GM12878 (cell line): ENCODE measurements at regions not wholly inside any gene's neighbourhood (a gene's known extent, or its start where the extent isn't known, plus 50 kb on each side); places are given as distances from the start of the nearest gene placed in this dataset.

Source experiments
- ATAC-seq: fragments of 200-7000 bp; cut with Tn5 transposase; 3 replicates; pipeline ENCODE4 v1.9.1; 2020; ENCODE audit warnings: mild to moderate bottlenecking, moderate library complexity
- BruUV-seq: library from RNA; stranded (reverse); fragments of 400-500 nt; replicated peaks from 2 replicates; lab custom pipeline; 2021; lab: Mats Ljungman, UMichigan
- CTCF ChIA-PET: fragments of 300-600 bp; sonication (Branson Sonifier 250); formaldehyde crosslinking; extraction: SDS; loops from one replicate; lab custom pipeline; 2021; ENCODE audit warnings: inconsistent platforms; lab: Yijun Ruan, JAX
- POLR2A ChIA-PET: fragments of 350-600 bp; formaldehyde crosslinking; extraction: SDS; loops from one replicate; lab custom pipeline; 2021; ENCODE audit warnings: inconsistent platforms; lab: Charles Lee
- RAD21 ChIA-PET: fragments of 300-600 bp; sonication (Branson Sonifier 250); formaldehyde crosslinking; loops from one replicate; lab custom pipeline; 2023; ENCODE audit warnings: antibody characterized with exemption; ENCODE audit not compliant: unreplicated experiment; lab: Charles Lee
- SMC1A ChIA-PET: fragments of 300-600 bp; sonication (Branson Sonifier 250); formaldehyde crosslinking; loops from one replicate; lab custom pipeline; 2023; ENCODE audit not compliant: unreplicated experiment, uncharacterized antibody; lab: Charles Lee
- DNase-seq: peaks from one replicate; pipeline ENCODE4 v3.0.0-alpha.2; 2011; ENCODE audit warnings: low read depth, low spot score
- FAIRE-seq: peaks from 3 replicates; lab custom pipeline; 2011; peaks lifted over from hg19 to GRCh38; lab: Jason Lieb, UNC
- H2AFZ ChIP-seq: 2 replicates; pipeline ENCODE4 v1.6.0; 2011; ENCODE audit warnings: low read depth, low read length, control low read depth; ENCODE audit not compliant: control insufficient read depth
- H3K27ac ChIP-seq: 2 replicates; pipeline ENCODE4 v1.5.1; 2011; ENCODE audit warnings: control low read depth; ENCODE audit not compliant: control insufficient read depth, insufficient read depth
- H3K27me3 ChIP-seq, 2 experiments: replicated peaks in 1 of 2; 2 replicates each; pipeline versions ENCODE4 v1.6.0 to v1.6.1; 2011; ENCODE audit warnings: low read length in 1 of 2; ENCODE audit not compliant: control insufficient read depth in 2 of 2, insufficient read depth in 2 of 2
- H3K36me3 ChIP-seq, 2 experiments: 2 replicates each; pipeline ENCODE4 v1.5.1; 2011; ENCODE audit warnings: low read length in 1 of 2; ENCODE audit not compliant: control insufficient read depth in 2 of 2, insufficient read depth in 2 of 2
- H3K4me1 ChIP-seq: 2 replicates; pipeline ENCODE4 v1.6.1; 2011; ENCODE audit warnings: mild to moderate bottlenecking, low read length, moderate library complexity, mixed read lengths; ENCODE audit not compliant: control insufficient read depth, insufficient read depth
- H3K4me2 ChIP-seq: 2 replicates; pipeline ENCODE4 v1.6.0; 2011; ENCODE audit warnings: control low read depth; ENCODE audit not compliant: control insufficient read depth, insufficient read depth
- H3K4me3 ChIP-seq: fragments of 200-600 bp; sonication (generic); 2 replicates; pipeline ENCODE4 v1.5.1; 2016
- H3K79me2 ChIP-seq: 2 replicates; pipeline ENCODE4 v1.6.0; 2011; ENCODE audit warnings: low read length; ENCODE audit not compliant: control insufficient read depth, insufficient read depth
- H3K9ac ChIP-seq: 2 replicates; pipeline ENCODE4 v1.8.0; 2011; ENCODE audit warnings: low read length, control low read depth, mixed read lengths; ENCODE audit not compliant: control insufficient read depth, insufficient read depth
- H3K9me3 ChIP-seq: replicated peaks from 3 replicates; pipeline ENCODE4 v1.5.1; 2011; ENCODE audit warnings: mild to moderate bottlenecking, low read length; ENCODE audit not compliant: control insufficient read depth, insufficient read depth
- H4K20me1 ChIP-seq: 2 replicates; pipeline ENCODE4 v1.6.0; 2011; ENCODE audit not compliant: control insufficient read depth, insufficient read depth
- ATF2 ChIP-seq: IDR thresholded peaks from 2 replicates; pipeline ENCODE4 v1.6.1; 2012; ENCODE audit warnings: low read length, inconsistent platforms
- CBX3 ChIP-seq: fragments of 200-600 bp; sonication (generic); IDR thresholded peaks from 2 replicates; pipeline ENCODE4 v1.6.1; 2016; ENCODE audit warnings: low read depth, borderline replicate concordance
- CHD2 ChIP-seq: IDR thresholded peaks from 2 replicates; pipeline ENCODE4 v1.6.1; 2011; ENCODE audit warnings: low read depth, low read length, improper control_type of control experiment, borderline replicate concordance
- EED ChIP-seq: sonication (generic); IDR thresholded peaks from 2 replicates; pipeline ENCODE4 v1.6.1; 2016; ENCODE audit warnings: antibody characterized with exemption, low read depth
- EZH2 ChIP-seq: IDR thresholded peaks from 2 replicates; pipeline ENCODE4 v1.6.1; 2012; ENCODE audit warnings: low read depth, mild to moderate bottlenecking, control low read depth, inconsistent platforms, low read length, borderline replicate concordance; ENCODE audit not compliant: control insufficient read depth
- FOXM1 ChIP-seq: IDR thresholded peaks from 2 replicates; pipeline ENCODE4 v1.6.1; 2012; ENCODE audit warnings: low read depth, mild to moderate bottlenecking, inconsistent platforms, low read length, moderate library complexity
- GABPA ChIP-seq: IDR thresholded peaks from 2 replicates; pipeline ENCODE4 v1.6.1; 2014; ENCODE audit warnings: antibody characterized with exemption, low read depth, mild to moderate bottlenecking, inconsistent platforms
- IRF3 ChIP-seq: fragments of 450-650 bp; IDR thresholded peaks from 2 replicates; pipeline ENCODE4 v1.6.1; 2014; ENCODE audit warnings: mild to moderate bottlenecking
- JUND ChIP-seq: IDR thresholded peaks from 2 replicates; pipeline ENCODE4 v1.6.1; 2012; ENCODE audit warnings: low read depth, mild to moderate bottlenecking, low read length, improper control_type of control experiment, moderate library complexity
- KAT2A ChIP-seq: conservative IDR thresholded peaks from 2 replicates; pipeline ENCODE4 v1.6.1; 2011; ENCODE audit warnings: low read depth, low read length; ENCODE audit not compliant: control insufficient read depth
- NR2C2 ChIP-seq: IDR thresholded peaks from 2 replicates; pipeline ENCODE4 v1.6.1; 2011; ENCODE audit warnings: borderline replicate concordance, low read depth; ENCODE audit not compliant: control insufficient read depth, insufficient read length
- RELA ChIP-seq: fragments of 450-650 bp; IDR thresholded peaks from 2 replicates; pipeline ENCODE4 v1.8.0; 2014; ENCODE audit warnings: borderline replicate concordance; ENCODE audit not compliant: partially characterized antibody
- RUNX3 ChIP-seq: IDR thresholded peaks from 2 replicates; pipeline ENCODE4 v1.6.1; 2012; ENCODE audit warnings: low read length, inconsistent platforms
- SREBF1 ChIP-seq: IDR thresholded peaks from 2 replicates; pipeline ENCODE4 v1.6.1; 2012; ENCODE audit warnings: mild to moderate bottlenecking, low read length
- STAT1 ChIP-seq: fragments of 450-650 bp; conservative IDR thresholded peaks from 2 replicates; pipeline ENCODE4 v1.6.1; 2014; ENCODE audit warnings: antibody characterized with exemption, mild to moderate bottlenecking
- TBL1XR1 ChIP-seq: IDR thresholded peaks from 2 replicates; pipeline ENCODE4 v1.6.1; 2012; ENCODE audit warnings: low read depth, low read length, improper control_type of control experiment
- TCF12 ChIP-seq: IDR thresholded peaks from 2 replicates; pipeline ENCODE4 v1.6.1; 2011; ENCODE audit warnings: low read depth, mild to moderate bottlenecking, low read length
- ZBTB40 ChIP-seq: fragments of 450-650 bp; IDR thresholded peaks from 2 replicates; pipeline ENCODE4 v1.6.1; 2016; ENCODE audit warnings: mild to moderate bottlenecking, moderate library complexity, borderline replicate concordance
- in situ Hi-C: fragments of 300-500 bp; cut with MboI; formaldehyde crosslinking; loops from 9 replicates; pipeline ENCODE4 v1.14.3; 2018; ENCODE audit warnings: mixed read lengths
- intact Hi-C: fragments of 100-400 bp; cut with micrococcal nuclease; formaldehyde crosslinking; loops from one replicate; pipeline ENCODE4 v1.14.2; 2022; ENCODE audit not compliant: unreplicated experiment

DNA sequence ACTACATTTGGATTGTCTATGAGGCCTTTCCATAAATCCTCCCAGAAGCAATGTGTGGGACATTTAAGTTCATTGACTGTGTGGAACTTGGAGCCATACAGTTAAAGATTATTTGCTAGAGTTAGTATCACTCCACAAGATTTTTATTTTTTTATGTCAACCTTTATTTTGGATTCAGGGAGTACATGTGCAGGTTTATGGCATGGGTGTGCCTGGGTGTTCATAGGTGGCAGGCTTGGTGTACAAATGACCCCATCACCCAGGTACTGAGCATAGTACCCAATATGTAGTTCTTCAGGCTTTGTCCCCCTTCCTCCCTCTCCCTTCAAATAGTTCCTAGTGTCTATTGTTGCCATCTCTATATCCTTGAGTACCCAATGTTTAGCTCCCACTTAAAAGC, 199.8 kb upstream of the ZFP42 start:
- in situ Hi-C loops (no loop called here), intact Hi-C loops (no loop called here)
- Histone ChIP-seq H3K9ac (no peak overlapping the region), H2AFZ (no peak overlapping the region), H3K4me3 (no peak overlapping the region), H3K27ac (no peak overlapping the region), H4K20me1 (no peaks in the 10 kb centered on the region), H3K9me3 (no peaks in the 10 kb centered on the region; the same call in 2 of the 3 replicates), H3K27me3 (no peaks in the 10 kb centered on the region), H3K4me1 (no peaks in the 10 kb centered on the region), H3K79me2 (no peaks in the 10 kb centered on the region), H3K36me3 (no peaks in the 10 kb centered on the region), H3K4me2 (no peak overlapping the region)
- ChIA-PET POLR2A (no interaction called here), SMC1A (no interaction called here), CTCF (no interaction called here), RAD21 (no interaction called here)
- FAIRE-seq (no peak), DNase-seq (no peak), ATAC-seq (no peak)
- BruUV-seq = no TSS peak
- TF ChIP-seq EED (no peak), JUND (no peak), CHD2 (no peak), GABPA (no peak), IRF3 (no peak), KAT2A (no peak), FOXM1 (no peak), STAT1 (no peak), TCF12 (no peak), RELA (no peak), NR2C2 (no peak), ATF2 (no peak), RUNX3 (no peak), CBX3 (no peak), EZH2 (no peak), ZBTB40 (no peak), SREBF1 (no peak), TBL1XR1 (no peak)
